K562 (cell line): ENCODE measurements at regions not wholly inside any gene's neighbourhood (a gene's known extent, or its start where the extent isn't known, plus 50 kb on each side); places are given as distances from the start of the nearest gene placed in this dataset.
"Not testable (repeated sequence)": the region's sequence is repeated elsewhere in the genome, so short reads cannot be mapped to it uniquely, and the experiment has no call there.

Experiments
- ATAC-seq: fragments of 200-7000 bp; cut with Tn5 transposase; 3 replicates; pipeline ENCODE4 v1.9.1; 2020; ENCODE audit warnings: moderate library complexity
- BruUV-seq: library from RNA; stranded (reverse); fragments of 400-500 nt; replicated peaks from 2 replicates; lab custom pipeline; 2021; lab: Mats Ljungman, UMichigan
- CTCF ChIA-PET: fragments of 300-600 bp; formaldehyde crosslinking; extraction: SDS; loops from one replicate; lab custom pipeline; 2021; ENCODE audit warnings: low intra/inter-chr PET ratio; lab: Yijun Ruan, JAX
- POLR2A ChIA-PET: fragments of 300-600, 350-650 bp; sonication (Branson Sonifier 250); formaldehyde crosslinking; extraction: SDS; loops from one replicate; lab custom pipeline; 2021; ENCODE audit warnings: antibody characterized with exemption, inconsistent platforms; lab: Yijun Ruan, JAX
- DNase-seq, 4 experiments: peaks; one replicate each; pipeline versions ENCODE4 v3.0.0 to v3.0.0-alpha.2; 2011 to 2018; ENCODE audit warnings: low spot score in 3 of 4, mixed read lengths in 3 of 4; ENCODE audit errors: extremely low read depth in 1 of 4
- FAIRE-seq: peaks from 2 replicates; lab custom pipeline; 2011; peaks lifted over from hg19 to GRCh38; lab: Jason Lieb, UNC
- H2AFZ ChIP-seq: 2 replicates; pipeline ENCODE4 v1.6.0; 2011; ENCODE audit warnings: low read depth, low read length, control low read depth, inconsistent platforms
- H3K27ac ChIP-seq: fragments of 200-600 bp; 3 replicates; pipeline ENCODE4 v1.8.0; 2011; ENCODE audit warnings: low read depth, mild to moderate bottlenecking, control low read depth, inconsistent platforms, low read length, moderate library complexity, mixed read lengths; ENCODE audit errors: extremely low read depth
- H3K27me3 ChIP-seq, 2 experiments: fragments of 300-600 bp in 1 of 2; 2 replicates in 1 of 2; 3 replicates in 1 of 2; pipeline versions ENCODE4 v1.6.0 to v1.8.0; 2011; ENCODE audit warnings: inconsistent platforms in 2 of 2, low read length in 2 of 2, mild to moderate bottlenecking in 1 of 2, mixed read lengths in 1 of 2, moderate library complexity in 1 of 2; ENCODE audit not compliant: control insufficient read depth in 2 of 2, insufficient read depth in 2 of 2
- H3K36me3 ChIP-seq: fragments of 300-600 bp; 3 replicates; pipeline ENCODE4 v1.8.0; 2011; ENCODE audit warnings: mild to moderate bottlenecking, low read length, inconsistent platforms; ENCODE audit not compliant: control insufficient read depth, insufficient read depth
- H3K4me1 ChIP-seq, 2 experiments: fragments of 200-600 bp in 1 of 2; replicated peaks in 1 of 2; 2 replicates in 1 of 2; 3 replicates in 1 of 2; pipeline versions ENCODE4 v1.5.1 to v1.8.0; 2011; ENCODE audit warnings: inconsistent platforms in 2 of 2, low read length in 2 of 2, mild to moderate bottlenecking in 1 of 2, mixed read lengths in 1 of 2, moderate library complexity in 1 of 2; ENCODE audit not compliant: control insufficient read depth in 2 of 2, insufficient read depth in 2 of 2
- H3K4me2 ChIP-seq: 2 replicates; pipeline ENCODE4 v1.6.1; 2011; ENCODE audit warnings: low read length, control low read depth, inconsistent platforms, mixed read lengths; ENCODE audit not compliant: insufficient read depth
- H3K4me3 ChIP-seq: fragments of 200-600 bp; sonication (generic), shearing (Covaris generic); 2 replicates; pipeline ENCODE4 v1.5.1; 2016; ENCODE audit warnings: control low read depth, inconsistent platforms
- H3K79me2 ChIP-seq: fragments of 200-600 bp; 3 replicates; pipeline ENCODE4 v1.8.0; 2011; ENCODE audit warnings: low read length, inconsistent platforms; ENCODE audit not compliant: control insufficient read depth, insufficient read depth
- H3K9ac ChIP-seq, 2 experiments: 2 replicates each; pipeline versions ENCODE4 v1.6.0 to v1.6.1; 2011; ENCODE audit warnings: low read depth in 2 of 2, low read length in 2 of 2, control low read depth in 1 of 2, inconsistent platforms in 1 of 2, mild to moderate bottlenecking in 1 of 2, mixed read lengths in 1 of 2; ENCODE audit not compliant: insufficient read depth in 1 of 2
- H3K9me1 ChIP-seq: one replicate; pipeline ENCODE4 v1.6.0; 2011; ENCODE audit warnings: inconsistent platforms, mild to moderate bottlenecking, low read length, moderate library complexity; ENCODE audit not compliant: control insufficient read depth, insufficient read depth
- H3K9me3 ChIP-seq: replicated peaks from 2 replicates; pipeline ENCODE4 v1.5.1; 2011; ENCODE audit warnings: low read depth, low read length, inconsistent platforms; ENCODE audit not compliant: control insufficient read depth, insufficient read depth
- H4K20me1 ChIP-seq: replicated peaks from 2 replicates; pipeline ENCODE4 v1.6.1; 2011; ENCODE audit warnings: low read length, inconsistent platforms, mixed read lengths; ENCODE audit not compliant: control insufficient read depth, insufficient read depth
- E4F1 ChIP-seq: fragments of 250-450 bp; sonication (Bioruptor Pico); IDR thresholded peaks from 2 replicates; pipeline ENCODE4 v1.5.0; 2021; ENCODE audit warnings: mild to moderate bottlenecking, borderline replicate concordance
- PRPF4 ChIP-seq: fragments of 200-400 bp; formaldehyde crosslinking; IDR thresholded peaks from one replicate; pipeline ENCODE4 v1.6.1; 2017; ENCODE audit warnings: low read length, low read depth, mild to moderate bottlenecking; ENCODE audit not compliant: insufficient read depth, poor library complexity, severe bottlenecking
- WGBS: fragments of 100-300 bp; shearing (Covaris generic); methylation state at CpG from one replicate; pipeline ENCODE4 v1.1.6; 2016; ENCODE audit warnings: low coverage, mixed read lengths; ENCODE audit not compliant: insufficient coverage; ENCODE audit errors: missing lambda C conversion rate; 5-methylcytosine and 5-hydroxymethylcytosine counted together
- in situ Hi-C: fragments of 300-500 bp; cut with MboI; formaldehyde crosslinking; loops from 4 replicates; pipeline ENCODE4 v1.15.0; 2018; ENCODE audit warnings: inconsistent platforms, mixed read lengths
- intact Hi-C: fragments of 100-400 bp; cut with micrococcal nuclease; formaldehyde crosslinking; loops from 2 replicates; pipeline ENCODE4 v1.14.2; 2022

- H3K9me1 ChIP-seq, result no peaks in the 10 kb centered on the region
- H4K20me1 ChIP-seq, result no peaks in the 10 kb centered on the region
- in situ Hi-C loops (no loop called here), intact Hi-C loops (no loop called here)
- H2AFZ ChIP-seq, result no peak overlapping the region
- ChIA-PET POLR2A (no interaction called here), CTCF (no interaction called here)
- H3K4me2 ChIP-seq, result no peak overlapping the region
- FAIRE-seq (no peak), ATAC-seq (no peak), DNase-seq (no peak)
- no peak overlapping the region for H3K9ac ChIP-seq
- no TSS peak for BruUV-seq
- 6% methylated on average over 6 of the region's 6 CpGs for WGBS
- H3K9me3 ChIP-seq, result no peaks in the 10 kb centered on the region
- no peaks in the 10 kb centered on the region for H3K27me3 ChIP-seq
- no peak overlapping the region for H3K27ac ChIP-seq
- H3K4me1 ChIP-seq, result no peaks in the 10 kb centered on the region
- TF ChIP-seq PRPF4, result no peak
- no peak for TF ChIP-seq E4F1 (CRISPR knock-in tag)
- H3K79me2 ChIP-seq, result no peaks in the 10 kb centered on the region
- H3K4me3 ChIP-seq, result no peak overlapping the region
- no peaks in the 10 kb centered on the region for H3K36me3 ChIP-seq
These were observed 705.1 kb upstream of the FRG1 start for GRCh38 chr4:189235599-189235998.

- WGBS, result 5% methylated on average over 16 of the region's 28 CpGs
- H3K4me1 ChIP-seq, H3K36me3 ChIP-seq, in situ Hi-C loops, H2AFZ ChIP-seq, ATAC-seq, FAIRE-seq, DNase-seq, H3K9me1 ChIP-seq, H3K4me2 ChIP-seq, CTCF ChIA-PET, H4K20me1 ChIP-seq, intact Hi-C loops, H3K9ac ChIP-seq, H3K4me3 ChIP-seq, POLR2A ChIA-PET, BruUV-seq, H3K79me2 ChIP-seq, H3K27ac ChIP-seq, H3K9me3 ChIP-seq, H3K27me3 ChIP-seq: not testable (repeated sequence)
These were observed 704.4 kb upstream of the FRG1 start for GRCh38 chr4:189236321-189236720.
